ENCODE measurements at regions not wholly inside any gene's neighbourhood (a gene's known extent, or its start where the extent isn't known, plus 50 kb on each side); places are given as distances from the start of the nearest gene placed in this dataset.

DNA sequence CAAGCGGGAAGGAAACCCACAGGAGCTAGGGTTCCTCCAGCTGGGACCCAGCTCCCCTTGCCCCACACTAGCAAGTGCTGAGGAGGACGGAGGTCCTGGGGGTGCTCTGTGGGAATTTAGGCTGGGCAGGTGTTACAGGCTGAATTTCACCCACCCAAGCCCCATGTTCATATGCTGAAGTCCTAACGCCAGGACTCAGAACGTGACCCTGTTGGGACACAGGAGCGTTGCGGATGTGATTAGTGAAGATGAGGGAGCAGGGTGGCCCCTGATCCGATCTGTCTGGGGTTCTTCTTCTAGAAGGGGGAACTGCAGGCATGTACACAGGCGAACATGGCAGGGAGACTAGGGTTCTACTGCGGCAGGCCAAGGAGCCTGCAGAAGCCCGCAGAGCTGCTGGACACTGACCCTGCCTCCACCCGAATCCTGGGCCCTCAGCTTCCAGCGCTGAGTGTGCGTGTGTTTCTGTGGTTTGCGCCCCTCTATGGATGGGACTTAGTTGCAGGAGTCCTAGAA is 103.4 kb upstream of the FGF3 start:
- H2BK15ac ChIP-seq (ENCODE audit: low read depth, low read length): no peak overlapping the region
- no peak overlapping the region for H2BK120ac ChIP-seq (ENCODE audit: low read depth, low read length, poor library complexity, severe bottlenecking)
- no peak overlapping the region for H3K4ac ChIP-seq (ENCODE audit: low read depth, low read length)
- no peak for DNase-seq
- H3K18ac ChIP-seq (ENCODE audit: insufficient read length, low read depth, low read length): no peak overlapping the region
- H4K20me1 ChIP-seq (ENCODE audit: control insufficient read depth, insufficient read depth, insufficient read length): no peaks in the 10 kb centered on the region
- H4K91ac ChIP-seq (ENCODE audit: insufficient read length, low read depth, low read length): no peak overlapping the region
- no peak overlapping the region for H4K8ac ChIP-seq (replicated peaks; ENCODE audit: insufficient read length, low read depth, low read length)
- Mint-ChIP-seq H3K4me1 (peaks cover 4 to 7% of the 10 kb centered on the region in 2 experiments; a peak in 3 of 4 replicates), H3K36me3 (ENCODE audit: insufficient read depth in 1 of 3, low read depth in 3 of 3) (no peaks in the 10 kb centered on the region), H3K4me3 (no peak overlapping the region), H3K27me3 (ENCODE audit: low read depth) (peaks cover 67% of the 10 kb centered on the region), H3K27ac (no peak overlapping the region), H3K9me3 (no peaks in the 10 kb centered on the region; a peak in 1 of 5 replicates)
- H3K79me1 ChIP-seq (ENCODE audit: insufficient read depth, low read depth, low read length, poor library complexity, severe bottlenecking): no peaks in the 10 kb centered on the region
- no peak overlapping the region for H4K5ac ChIP-seq (ENCODE audit: insufficient read length, low read depth, low read length)
- H3K27ac ChIP-seq (ENCODE audit: insufficient read length, low read depth, low read length): no peak overlapping the region
- H3K56ac ChIP-seq (ENCODE audit: insufficient read length, low read depth, low read length): no peak overlapping the region
- no peak overlapping the region for H2AK5ac ChIP-seq (ENCODE audit: insufficient read length, low read length)
- H2AFZ ChIP-seq (ENCODE audit: low read length): no peak overlapping the region
- no peak overlapping the region for H3K9ac ChIP-seq (ENCODE audit: extremely low read depth, insufficient read length, low read length)
- H3K27me3 ChIP-seq (ENCODE audit: insufficient read depth, low read length): no peaks in the 10 kb centered on the region; the same call in 1 of the 2 replicates
- WGBS (ENCODE audit: extremely low coverage, insufficient read length, low lambda C conversion rate): no CpG with 5 or more reads among the region's 14 CpGs
- H3K14ac ChIP-seq (ENCODE audit: insufficient read depth, low read length): no peak overlapping the region
- H3K9me3 ChIP-seq (ENCODE audit: control insufficient read depth, low read depth, low read length): no peaks in the 10 kb centered on the region
- H3K4me1 ChIP-seq (ENCODE audit: insufficient read depth, low read length): no peaks in the 10 kb centered on the region
- no peak overlapping the region for H3K4me2 ChIP-seq (ENCODE audit: insufficient read depth, insufficient read length, low read length)
- H3K23ac ChIP-seq (ENCODE audit: insufficient read length, low read depth, low read length): no peak overlapping the region
- no peak overlapping the region for H3T11ph ChIP-seq (ENCODE audit: low read length)
- TF ChIP-seq, protein P1, sequence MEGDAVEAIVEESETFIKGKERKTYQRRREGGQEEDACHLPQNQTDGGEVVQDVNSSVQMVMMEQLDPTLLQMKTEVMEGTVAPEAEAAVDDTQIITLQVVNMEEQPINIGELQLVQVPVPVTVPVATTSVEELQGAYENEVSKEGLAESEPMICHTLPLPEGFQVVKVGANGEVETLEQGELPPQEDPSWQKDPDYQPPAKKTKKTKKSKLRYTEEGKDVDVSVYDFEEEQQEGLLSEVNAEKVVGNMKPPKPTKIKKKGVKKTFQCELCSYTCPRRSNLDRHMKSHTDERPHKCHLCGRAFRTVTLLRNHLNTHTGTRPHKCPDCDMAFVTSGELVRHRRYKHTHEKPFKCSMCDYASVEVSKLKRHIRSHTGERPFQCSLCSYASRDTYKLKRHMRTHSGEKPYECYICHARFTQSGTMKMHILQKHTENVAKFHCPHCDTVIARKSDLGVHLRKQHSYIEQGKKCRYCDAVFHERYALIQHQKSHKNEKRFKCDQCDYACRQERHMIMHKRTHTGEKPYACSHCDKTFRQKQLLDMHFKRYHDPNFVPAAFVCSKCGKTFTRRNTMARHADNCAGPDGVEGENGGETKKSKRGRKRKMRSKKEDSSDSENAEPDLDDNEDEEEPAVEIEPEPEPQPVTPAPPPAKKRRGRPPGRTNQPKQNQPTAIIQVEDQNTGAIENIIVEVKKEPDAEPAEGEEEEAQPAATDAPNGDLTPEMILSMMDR (conservative IDR thresholded peaks at IDR 0.05): no peak
- no peaks in the 10 kb centered on the region for H3K23me2 ChIP-seq (ENCODE audit: insufficient read length, low read depth, low read length, poor library complexity, severe bottlenecking)
- H3K79me2 ChIP-seq (ENCODE audit: insufficient read depth, low read length): no peaks in the 10 kb centered on the region
- H2BK12ac ChIP-seq (ENCODE audit: insufficient read length, low read depth, low read length): no peak overlapping the region
- no peak overlapping the region for H2BK5ac ChIP-seq (ENCODE audit: insufficient read length, low read length)
- no peak overlapping the region for H2BK20ac ChIP-seq (ENCODE audit: low read depth, low read length, poor library complexity, severe bottlenecking)
